H9 (cell line): ENCODE measurements at regions not wholly inside any gene's neighbourhood (a gene's known extent, or its start where the extent isn't known, plus 50 kb on each side); places are given as distances from the start of the nearest gene placed in this dataset.

ENCODE experiments used
- DNase-seq: peaks from one replicate; pipeline ENCODE4 v3.0.0-alpha.2; 2017
- H2AFZ ChIP-seq: one replicate; pipeline ENCODE4 v1.6.1; 2013; ENCODE audit warnings: mild to moderate bottlenecking, low read length, control low read depth, moderate library complexity
- H2AK5ac ChIP-seq: 2 replicates; pipeline ENCODE4 v1.6.1; 2013; ENCODE audit warnings: low read length, control low read depth, mixed read lengths; ENCODE audit not compliant: insufficient read length
- H2BK120ac ChIP-seq: one replicate; pipeline ENCODE4 v1.6.1; 2013; ENCODE audit warnings: low read depth, mild to moderate bottlenecking, low read length, control low read depth, inconsistent platforms; ENCODE audit not compliant: poor library complexity, severe bottlenecking
- H2BK12ac ChIP-seq: 2 replicates; pipeline ENCODE4 v1.6.1; 2013; ENCODE audit warnings: low read length, control low read depth, mixed read lengths, low read depth; ENCODE audit not compliant: insufficient read length
- H2BK15ac ChIP-seq: 2 replicates; pipeline ENCODE4 v1.6.1; 2013; ENCODE audit warnings: low read depth, low read length, control low read depth
- H2BK20ac ChIP-seq: one replicate; pipeline ENCODE4 v1.6.1; 2013; ENCODE audit warnings: low read depth, mild to moderate bottlenecking, low read length, control low read depth, inconsistent platforms; ENCODE audit not compliant: poor library complexity, severe bottlenecking
- H2BK5ac ChIP-seq: 2 replicates; pipeline ENCODE4 v1.6.1; 2013; ENCODE audit warnings: low read length, control low read depth, mixed read lengths; ENCODE audit not compliant: insufficient read length
- H3K14ac ChIP-seq: 2 replicates; pipeline ENCODE4 v1.6.1; 2013; ENCODE audit warnings: low read length, control low read depth; ENCODE audit not compliant: insufficient read depth
- H3K18ac ChIP-seq: 2 replicates; pipeline ENCODE4 v1.6.1; 2013; ENCODE audit warnings: low read depth, mild to moderate bottlenecking, mixed read lengths, low read length, control low read depth; ENCODE audit not compliant: insufficient read length
- H3K23ac ChIP-seq: 2 replicates; pipeline ENCODE4 v1.6.1; 2013; ENCODE audit warnings: low read length, control low read depth, mixed read lengths, low read depth; ENCODE audit not compliant: insufficient read length
- H3K23me2 ChIP-seq: 2 replicates; pipeline ENCODE4 v1.6.1; 2013; ENCODE audit warnings: low read depth, mild to moderate bottlenecking, mixed read lengths, low read length, control low read depth; ENCODE audit not compliant: insufficient read length, poor library complexity, severe bottlenecking
- H3K27ac ChIP-seq: 2 replicates; pipeline ENCODE4 v1.5.1; 2013; ENCODE audit warnings: low read length, control low read depth, mixed read lengths, low read depth; ENCODE audit not compliant: insufficient read length
- H3K27me3 ChIP-seq: 2 replicates; pipeline ENCODE4 v1.6.1; 2013; ENCODE audit warnings: low read length, control low read depth, inconsistent platforms; ENCODE audit not compliant: insufficient read depth
- H3K4ac ChIP-seq: 2 replicates; pipeline ENCODE4 v1.6.1; 2013; ENCODE audit warnings: low read depth, mild to moderate bottlenecking, control low read depth, inconsistent platforms, low read length, moderate library complexity
- H3K4me1 ChIP-seq: 2 replicates; pipeline ENCODE4 v1.6.1; 2013; ENCODE audit warnings: low read length, control low read depth, inconsistent platforms; ENCODE audit not compliant: insufficient read depth
- H3K4me2 ChIP-seq: 2 replicates; pipeline ENCODE4 v1.6.1; 2013; ENCODE audit warnings: low read length, control low read depth, mixed read lengths; ENCODE audit not compliant: insufficient read length, insufficient read depth
- H3K56ac ChIP-seq: 2 replicates; pipeline ENCODE4 v1.6.1; 2013; ENCODE audit warnings: low read depth, mild to moderate bottlenecking, mixed read lengths, low read length, control low read depth; ENCODE audit not compliant: insufficient read length
- H3K79me1 ChIP-seq: 2 replicates; pipeline ENCODE4 v1.6.1; 2013; ENCODE audit warnings: low read depth, mild to moderate bottlenecking, moderate library complexity, low read length, control low read depth, inconsistent platforms; ENCODE audit not compliant: insufficient read depth, poor library complexity, severe bottlenecking
- H3K79me2 ChIP-seq: 2 replicates; pipeline ENCODE4 v1.6.1; 2013; ENCODE audit warnings: low read length, control low read depth, inconsistent platforms; ENCODE audit not compliant: insufficient read depth
- H3K9ac ChIP-seq: 2 replicates; pipeline ENCODE4 v1.6.1; 2013; ENCODE audit warnings: low read length, control low read depth, mixed read lengths; ENCODE audit not compliant: insufficient read length; ENCODE audit errors: extremely low read depth
- H3K9me3 ChIP-seq: one replicate; pipeline ENCODE4 v1.6.1; 2013; ENCODE audit warnings: low read depth, low read length, inconsistent platforms; ENCODE audit not compliant: control insufficient read depth
- H3T11ph ChIP-seq: one replicate; pipeline ENCODE4 v1.6.1; 2013; ENCODE audit warnings: mild to moderate bottlenecking, low read length, control low read depth, inconsistent platforms
- H4K20me1 ChIP-seq: one replicate; pipeline ENCODE4 v1.6.1; 2013; ENCODE audit not compliant: control insufficient read depth, insufficient read length, insufficient read depth
- H4K5ac ChIP-seq: 2 replicates; pipeline ENCODE4 v1.6.1; 2013; ENCODE audit warnings: low read depth, mild to moderate bottlenecking, mixed read lengths, low read length, control low read depth; ENCODE audit not compliant: insufficient read length
- H4K8ac ChIP-seq: replicated peaks from 2 replicates; pipeline ENCODE4 v1.6.1; 2013; ENCODE audit warnings: low read length, control low read depth, mixed read lengths, low read depth; ENCODE audit not compliant: insufficient read length
- H4K91ac ChIP-seq: 2 replicates; pipeline ENCODE4 v1.6.1; 2013; ENCODE audit warnings: low read depth, mild to moderate bottlenecking, moderate library complexity, mixed read lengths, low read length, control low read depth; ENCODE audit not compliant: insufficient read length
- H3K27ac Mint-ChIP-seq, 3 experiments: 2 replicates in 2 of 3; 3 replicates in 1 of 3; pipeline ENCODE4 v1.8.0; 2020 to 2021; ENCODE audit warnings: mixed read lengths in 3 of 3, mild to moderate bottlenecking in 1 of 3, moderate library complexity in 1 of 3
- H3K27me3 Mint-ChIP-seq: 2 replicates; pipeline ENCODE4 v1.8.0; 2021; ENCODE audit warnings: low read depth, mild to moderate bottlenecking, moderate library complexity, mixed read lengths
- H3K36me3 Mint-ChIP-seq, 3 experiments: 2 replicates in 2 of 3; 3 replicates in 1 of 3; pipeline ENCODE4 v1.8.0; 2020 to 2021; ENCODE audit warnings: low read depth in 3 of 3, mixed read lengths in 3 of 3; ENCODE audit not compliant: insufficient read depth in 1 of 3
- H3K4me1 Mint-ChIP-seq, 2 experiments: 2 replicates each; pipeline ENCODE4 v1.8.0; 2020; ENCODE audit warnings: mixed read lengths in 2 of 2
- H3K4me3 Mint-ChIP-seq, 2 experiments: 2 replicates in 1 of 2; 3 replicates in 1 of 2; pipeline ENCODE4 v1.8.0; 2020 to 2021; ENCODE audit warnings: mild to moderate bottlenecking in 2 of 2, mixed read lengths in 2 of 2, moderate library complexity in 1 of 2
- H3K9me3 Mint-ChIP-seq, 2 experiments: 2 replicates in 1 of 2; 3 replicates in 1 of 2; pipeline ENCODE4 v1.8.0; 2020; ENCODE audit warnings: mild to moderate bottlenecking in 2 of 2, mixed read lengths in 2 of 2, moderate library complexity in 1 of 2
- CTCF ChIP-seq: fragments of 200-600 bp; sonication (generic); conservative IDR thresholded peaks from 3 replicates; pipeline ENCODE4 v1.8.0; 2021; ENCODE audit warnings: antibody characterized with exemption, mild to moderate bottlenecking
- WGBS: extraction: QIAGEN DNeasy Blood & Tissue Kit; methylation state at CpG from one replicate; pipeline ENCODE4 v1.1.7; 2013; ENCODE audit warnings: missing lambda C conversion rate, low lambda C conversion rate, mixed read lengths; ENCODE audit not compliant: insufficient read length; ENCODE audit errors: extremely low coverage; 5-methylcytosine and 5-hydroxymethylcytosine counted together

DNA sequence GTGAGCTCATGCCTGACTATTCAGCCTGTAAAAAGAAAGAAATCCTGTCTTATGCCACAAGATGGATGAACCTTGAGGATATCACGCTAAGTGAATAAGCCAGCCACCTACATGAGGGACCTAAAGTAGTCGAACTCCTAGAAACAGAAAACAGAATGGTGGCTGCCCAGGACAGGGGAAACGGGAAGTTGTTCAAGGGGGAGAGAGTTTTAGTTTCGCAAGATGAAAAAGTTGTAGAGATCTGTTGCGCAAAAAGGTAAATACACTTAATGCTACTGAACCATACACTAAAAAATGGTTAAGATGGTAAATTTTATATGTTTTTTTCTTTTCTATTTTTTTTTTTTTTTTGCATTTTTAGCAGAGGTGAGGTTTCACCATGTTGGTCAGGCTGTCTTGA is 74.1 kb upstream of the RALY start:
- Histone ChIP-seq H3K27ac (no peak overlapping the region), H2BK5ac (no peak overlapping the region), H2BK120ac (no peak overlapping the region), H3K79me1 (no peaks in the 10 kb centered on the region), H3K9me3 (no peaks in the 10 kb centered on the region), H3K23ac (no peak overlapping the region), H4K8ac (no peak overlapping the region), H3K23me2 (no peaks in the 10 kb centered on the region), H3K18ac (no peak overlapping the region), H3K9ac (no peak overlapping the region), H3K79me2 (no peaks in the 10 kb centered on the region), H2AK5ac (no peak overlapping the region), H4K20me1 (no peaks in the 10 kb centered on the region), H3K27me3 (no peaks in the 10 kb centered on the region), H3K4me2 (no peak overlapping the region), H3K56ac (no peak overlapping the region), H2BK15ac (no peak overlapping the region), H3K4me1 (no peaks in the 10 kb centered on the region), H4K91ac (no peak overlapping the region), H3K4ac (no peak overlapping the region), H2AFZ (no peak overlapping the region), H3K14ac (no peak overlapping the region), H4K5ac (no peak overlapping the region), H2BK20ac (no peak overlapping the region), H2BK12ac (no peak overlapping the region), H3T11ph (no peak overlapping the region)
- Mint-ChIP-seq H3K36me3 (no peaks in the 10 kb centered on the region), H3K4me3 (no peak overlapping the region), H3K9me3 (no peaks in the 10 kb centered on the region), H3K27ac (no peak overlapping the region), H3K27me3 (peaks cover 5% of the 10 kb centered on the region), H3K4me1 (peaks cover 0 to 6% of the 10 kb centered on the region in 2 experiments)
- TF ChIP-seq CTCF = no peak
- no CpG with 5 or more reads among the region's 5 CpGs for WGBS
- no peak for DNase-seq
